HG03060 (cell line): ENCODE measurements at regions not wholly inside any gene's neighbourhood (a gene's known extent, or its start where the extent isn't known, plus 50 kb on each side); places are given as distances from the start of the nearest gene placed in this dataset.

Experiments used
- ATAC-seq: cut with Tn5 transposase; IDR thresholded peaks from one replicate; pipeline ENCODE4 v1.9.1; 2021; ENCODE audit warnings: low read depth, moderate number of reproducible peaks; ENCODE audit not compliant: unreplicated experiment

DNA sequence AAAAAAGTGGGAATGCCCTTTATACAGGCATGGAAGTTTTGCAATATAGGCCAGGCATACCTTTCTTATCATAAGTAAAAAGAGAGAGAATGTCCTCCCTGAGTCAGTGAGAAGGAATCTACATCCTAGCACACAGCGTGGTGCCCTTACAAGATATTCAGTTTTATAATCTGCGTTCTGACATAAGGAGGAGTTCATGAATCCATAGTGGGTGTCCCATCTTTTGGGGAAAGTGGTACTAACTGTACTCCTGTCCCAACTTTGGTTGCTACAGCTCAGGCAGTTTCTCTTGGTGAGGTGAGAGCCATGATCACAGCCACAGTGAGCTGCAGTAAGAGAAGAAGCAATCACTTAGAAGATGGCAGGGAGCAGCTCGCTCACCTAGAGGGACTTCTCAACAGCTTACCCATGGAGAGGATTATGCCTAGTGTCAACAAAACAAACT, 332.9 kb downstream of the BCAT1 start:
- ATAC-seq: no peak

GRCh38 chr12:24608637-24609285, 340.1 kb downstream of the BCAT1 start:
- no peak for ATAC-seq

GRCh38 chr12:24608108-24608507, 340.8 kb downstream of the BCAT1 start:
- ATAC-seq: no peak

DNA sequence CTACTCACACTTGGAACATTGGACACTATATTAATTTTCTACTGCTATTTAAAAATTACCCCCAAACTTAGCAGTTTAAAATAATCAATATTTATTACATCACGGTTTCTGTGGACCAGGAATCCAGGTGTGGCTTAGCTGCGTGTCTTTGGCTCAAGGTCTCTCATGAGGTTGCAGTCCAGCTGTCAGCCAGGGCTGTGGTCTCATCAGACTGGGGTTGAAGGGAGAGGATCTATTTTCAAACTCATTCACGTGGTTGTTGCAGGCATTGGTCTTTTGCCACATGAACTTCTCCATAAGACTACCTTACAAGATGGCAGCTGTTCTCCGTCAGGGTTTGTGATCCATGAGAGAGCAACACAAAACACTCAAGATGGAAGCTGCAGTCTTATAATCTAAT, 343.0 kb downstream of the BCAT1 start:
- ATAC-seq: no peak

DNA sequence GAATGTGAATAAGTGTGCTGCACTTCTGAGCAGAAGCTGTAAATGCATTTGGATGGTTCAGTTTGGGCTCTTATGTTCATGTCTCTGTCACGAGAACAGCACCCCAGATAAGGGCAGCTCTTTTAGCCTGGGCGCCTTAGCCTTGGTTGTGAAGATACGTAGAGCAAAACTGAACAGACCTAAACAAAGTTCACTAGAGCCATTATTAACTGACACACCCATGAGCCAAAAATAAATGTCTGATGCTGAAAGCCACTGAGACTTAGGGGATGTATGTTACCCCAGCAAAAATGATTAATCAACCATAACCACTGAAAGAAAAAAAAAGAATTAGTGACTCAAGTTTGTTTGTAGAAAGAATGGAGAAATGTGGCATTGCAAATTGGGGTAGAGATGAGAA, 343.4 kb downstream of the BCAT1 start:
- ATAC-seq: no peak

DNA sequence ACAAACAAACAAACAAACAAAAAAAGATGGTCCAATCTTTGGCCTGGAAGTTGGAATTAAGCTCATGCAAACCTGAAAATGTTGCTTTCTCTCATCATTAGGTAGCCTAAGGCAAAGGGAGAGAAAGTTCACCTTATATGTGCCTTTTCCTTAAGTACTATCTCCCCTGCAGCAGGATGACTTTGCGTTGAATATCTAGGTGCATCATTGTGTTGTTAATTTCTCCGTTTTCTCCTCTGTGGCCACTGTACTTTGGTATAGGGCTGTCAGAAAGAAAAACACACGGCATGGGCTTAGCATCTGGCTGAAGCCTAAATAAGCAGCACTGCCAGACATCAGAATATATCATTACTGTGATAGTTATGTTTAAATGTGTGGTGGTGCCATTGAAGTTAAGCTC, 345.5 kb downstream of the BCAT1 start:
- no peak for ATAC-seq

- no peak for ATAC-seq
These were observed 347.9 kb downstream of the BCAT1 start for GRCh38 chr12:24600996-24601395.

DNA sequence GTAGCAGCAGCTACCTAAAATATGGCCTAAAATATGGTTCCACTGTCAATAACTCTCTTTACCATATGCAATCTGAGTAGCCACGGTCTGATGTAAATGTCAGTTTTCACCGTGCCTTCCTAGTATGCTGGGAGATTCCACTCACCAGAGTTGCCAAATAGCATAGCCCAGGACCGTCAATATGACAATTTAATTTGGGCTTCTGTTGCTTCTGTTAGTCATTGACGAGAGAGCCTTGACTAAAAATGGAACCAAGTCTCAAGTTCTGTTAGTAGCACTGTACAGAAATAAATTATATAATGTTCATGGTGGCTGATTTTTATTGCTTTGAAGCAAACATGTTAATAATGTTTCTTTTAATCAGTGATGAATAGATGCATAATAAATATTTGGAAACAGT, 348.4 kb downstream of the BCAT1 start:
- ATAC-seq: no peak

- no peak for ATAC-seq
These were observed 349.2 kb downstream of the BCAT1 start for GRCh38 chr12:24599736-24600135.

- no peak for ATAC-seq
These were observed 351.3 kb downstream of the BCAT1 start for GRCh38 chr12:24597580-24597979.

DNA sequence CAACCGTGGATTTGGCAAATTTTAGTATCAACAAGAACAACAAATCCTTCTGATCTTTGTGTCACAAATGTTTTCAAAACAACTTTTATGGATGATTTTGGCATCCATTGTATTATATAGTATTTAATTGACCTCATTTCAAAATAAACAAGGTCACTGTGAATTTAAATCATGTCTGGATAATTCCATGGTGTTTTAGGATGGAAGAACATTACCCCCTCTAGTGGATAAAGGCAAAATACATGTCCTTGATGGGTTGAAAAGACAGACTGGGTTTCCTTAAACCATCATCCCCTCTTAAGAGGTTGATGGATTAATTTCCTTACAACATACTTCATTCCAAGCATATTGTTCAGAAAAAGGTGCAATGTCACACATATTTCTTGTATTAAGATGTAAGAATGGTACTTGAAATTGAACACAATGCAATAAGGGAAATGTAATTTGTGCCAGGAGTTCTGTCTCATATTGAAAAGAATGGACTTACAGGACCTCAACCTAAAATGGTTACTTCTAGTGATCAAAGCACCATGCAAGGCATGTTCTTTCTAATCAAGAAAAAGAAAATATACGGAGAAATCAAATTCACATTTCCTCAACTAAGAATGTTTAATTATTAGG, 352.0 kb downstream of the BCAT1 start:
- no peak for ATAC-seq

DNA sequence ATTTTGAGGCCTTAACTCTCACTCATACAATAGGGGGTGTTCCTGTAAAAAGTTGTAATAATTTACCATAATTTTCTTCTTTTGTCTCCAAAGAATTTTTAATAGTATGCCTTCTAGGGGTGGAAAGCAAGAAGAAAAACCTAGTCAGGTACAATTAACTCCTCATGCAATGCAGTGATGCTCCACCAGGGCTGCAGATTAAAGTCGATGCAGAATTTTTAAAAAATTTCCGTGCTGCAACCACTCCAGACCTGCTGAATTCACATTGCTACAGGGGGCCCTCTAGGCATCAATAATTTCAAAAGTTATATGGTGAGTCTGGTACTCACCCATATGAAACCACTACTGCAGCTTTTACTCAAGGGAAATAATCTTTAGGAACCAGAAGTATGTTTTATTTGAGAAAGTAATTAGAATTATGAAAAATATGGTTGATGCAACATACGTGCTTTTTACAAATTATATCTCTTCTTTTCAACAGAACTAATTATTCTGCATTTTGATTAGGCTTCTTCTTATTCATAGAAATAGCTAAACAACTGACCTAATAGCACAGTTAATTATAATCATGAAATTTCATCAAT, 353.2 kb downstream of the BCAT1 start:
- no peak for ATAC-seq

- ATAC-seq: no peak
These were observed 357.0 kb downstream of the BCAT1 start for GRCh38 chr12:24591715-24592440.

GRCh38 chr12:24591079-24591626, 357.7 kb downstream of the BCAT1 start:
- ATAC-seq: no peak

GRCh38 chr12:24586293-24586692, 362.6 kb downstream of the BCAT1 start:
- no peak for ATAC-seq

DNA sequence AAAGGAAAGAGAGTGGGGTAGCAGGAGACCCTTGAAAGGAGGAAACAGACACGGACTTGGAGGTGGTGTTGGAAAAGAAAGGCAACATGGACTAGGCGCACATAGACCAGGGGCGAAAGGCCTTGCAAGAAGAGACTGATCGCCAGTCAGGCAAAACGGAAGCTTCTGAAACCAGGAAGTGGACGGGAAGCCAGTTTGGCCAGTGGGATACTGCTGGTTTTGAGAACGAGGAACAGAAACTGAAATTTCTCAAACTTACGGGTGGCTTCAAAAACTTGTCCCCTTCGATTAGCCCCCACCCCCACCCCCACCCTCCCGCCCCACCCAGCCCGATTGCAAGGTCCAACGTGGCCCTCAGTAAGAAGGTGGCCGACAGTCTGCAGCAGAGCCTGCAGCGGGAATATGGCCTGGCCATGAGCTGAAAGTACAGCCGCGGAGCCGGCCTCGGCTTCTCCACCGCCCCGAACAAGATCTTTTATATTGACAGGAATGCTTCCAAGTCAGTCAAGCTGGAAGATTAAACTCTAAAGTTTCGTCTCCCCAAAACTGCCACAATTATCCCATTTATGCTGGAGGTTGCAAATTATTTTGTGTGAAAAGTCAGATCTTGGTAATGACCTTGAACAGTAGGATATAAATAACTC, 364.7 kb downstream of the BCAT1 start:
- no peak for ATAC-seq

DNA sequence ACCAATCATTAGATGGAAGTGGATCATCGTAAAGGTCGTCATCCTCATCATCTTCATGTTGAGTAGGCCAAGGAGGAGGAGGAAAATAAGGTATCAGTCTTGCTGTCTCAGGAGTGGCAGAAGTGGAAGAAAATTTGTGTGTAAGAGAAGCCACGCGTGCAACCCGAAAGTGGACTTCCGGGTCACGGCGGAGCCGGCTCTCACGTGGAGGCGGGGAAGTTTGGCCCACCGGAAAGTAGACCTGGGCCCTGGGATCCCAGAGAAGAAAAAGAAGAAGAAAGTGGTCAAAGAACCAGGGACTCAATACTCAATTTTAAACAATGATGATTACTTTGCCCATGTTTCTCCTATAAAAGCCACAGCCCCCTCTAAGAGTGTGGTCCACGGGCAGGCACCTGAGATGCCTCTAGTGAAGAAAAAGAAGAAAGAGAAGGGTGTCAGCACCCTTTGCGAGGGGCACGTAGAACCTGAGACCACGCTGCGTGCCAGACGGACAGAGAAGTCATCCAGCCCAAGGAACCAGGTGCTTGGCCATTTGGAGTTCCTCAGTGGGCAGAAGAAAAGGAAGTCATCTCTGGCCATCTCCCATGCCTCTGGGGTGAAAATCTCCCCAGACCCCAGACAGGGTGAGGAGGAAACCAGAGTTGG, 365.8 kb downstream of the BCAT1 start:
- ATAC-seq: no peak

GRCh38 chr12:24574538-24574937, 374.4 kb downstream of the BCAT1 start:
- no peak for ATAC-seq

GRCh38 chr12:24573621-24574020, 375.3 kb downstream of the BCAT1 start:
- no peak for ATAC-seq

DNA sequence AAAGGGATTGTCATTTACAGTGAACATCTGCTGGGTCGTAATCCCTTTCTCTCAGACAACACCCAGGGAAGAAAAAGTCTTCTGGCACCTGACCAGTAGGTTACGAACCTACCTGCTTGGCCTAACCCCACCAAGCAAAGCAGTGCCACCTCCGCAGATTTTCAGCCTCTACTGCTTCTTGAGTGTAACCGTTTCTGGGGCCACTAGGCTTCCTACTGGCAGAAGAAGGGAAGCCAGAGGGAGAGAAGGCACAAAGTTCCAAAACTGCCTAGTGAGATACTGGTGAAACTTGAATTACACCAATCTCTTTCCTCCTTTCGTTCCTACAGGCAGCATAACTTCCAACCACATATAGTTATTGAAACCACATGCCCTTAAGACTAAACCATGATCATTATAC, 383.6 kb downstream of the BCAT1 start:
- no peak for ATAC-seq
